ENCODE measurements at regions not wholly inside any gene's neighbourhood (a gene's known extent, or its start where the extent isn't known, plus 50 kb on each side); places are given as distances from the start of the nearest gene placed in this dataset.

DNA sequence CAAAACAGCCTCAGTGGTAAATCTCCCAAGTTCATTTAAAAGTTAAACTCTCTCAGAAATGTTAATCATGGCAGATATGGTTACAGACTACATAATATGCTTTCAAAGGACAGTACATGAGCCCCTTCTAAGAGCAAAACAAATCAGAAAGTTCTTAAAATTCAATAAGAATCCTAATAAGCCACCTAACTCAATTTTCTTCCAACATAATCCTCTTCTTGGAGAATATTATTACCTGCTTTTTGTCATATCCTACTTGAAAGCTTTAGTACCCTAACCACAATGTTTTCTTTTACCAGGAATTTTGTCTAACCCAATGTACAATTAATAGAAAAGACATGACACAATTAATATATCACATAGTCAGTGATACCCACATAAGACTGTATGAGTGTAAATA, 236.5 kb upstream of the ATP2B1 start:
- Histone ChIP-seq H2BK120ac (ENCODE audit: low read depth, low read length, poor library complexity, severe bottlenecking) (no peak overlapping the region), H2BK12ac (ENCODE audit: insufficient read length, low read depth, low read length) (no peak overlapping the region), H3K18ac (ENCODE audit: insufficient read length, low read depth, low read length) (no peak overlapping the region), H3K9ac (ENCODE audit: extremely low read depth, insufficient read length, low read length) (no peak overlapping the region), H3K79me2 (ENCODE audit: insufficient read depth, low read length) (no peaks in the 10 kb centered on the region), H3K27ac (ENCODE audit: insufficient read length, low read depth, low read length) (no peak overlapping the region), H2AK5ac (ENCODE audit: insufficient read length, low read length) (no peak overlapping the region), H3K27me3 (ENCODE audit: insufficient read depth, low read length) (no peaks in the 10 kb centered on the region), H3K56ac (ENCODE audit: insufficient read length, low read depth, low read length) (no peak overlapping the region), H2BK5ac (ENCODE audit: insufficient read length, low read length) (no peak overlapping the region), H4K5ac (ENCODE audit: insufficient read length, low read depth, low read length) (no peak overlapping the region), H3K4me2 (ENCODE audit: insufficient read depth, insufficient read length, low read length) (no peak overlapping the region), H2AFZ (ENCODE audit: low read length) (no peak overlapping the region), H3K9me3 (ENCODE audit: control insufficient read depth, low read depth, low read length) (no peaks in the 10 kb centered on the region), H2BK20ac (ENCODE audit: low read depth, low read length, poor library complexity, severe bottlenecking) (no peak overlapping the region), H3K4ac (ENCODE audit: low read depth, low read length) (no peak overlapping the region), H4K91ac (ENCODE audit: insufficient read length, low read depth, low read length) (no peak overlapping the region), H2BK15ac (ENCODE audit: low read depth, low read length) (no peak overlapping the region), H4K8ac (replicated peaks; ENCODE audit: insufficient read length, low read depth, low read length) (no peak overlapping the region), H3K4me1 (ENCODE audit: insufficient read depth, low read length) (no peaks in the 10 kb centered on the region; the same call in 1 of the 2 replicates), H3K23me2 (ENCODE audit: insufficient read length, low read depth, low read length, poor library complexity, severe bottlenecking) (no peaks in the 10 kb centered on the region), H3T11ph (ENCODE audit: low read length) (no peak overlapping the region), H3K14ac (ENCODE audit: insufficient read depth, low read length) (no peak overlapping the region), H4K20me1 (ENCODE audit: control insufficient read depth, insufficient read depth, insufficient read length) (no peaks in the 10 kb centered on the region), H3K23ac (ENCODE audit: insufficient read length, low read depth, low read length) (no peak overlapping the region), H3K79me1 (ENCODE audit: insufficient read depth, low read depth, low read length, poor library complexity, severe bottlenecking) (no peaks in the 10 kb centered on the region)
- Mint-ChIP-seq H3K27ac (no peak overlapping the region), H3K27me3 (ENCODE audit: low read depth) (no peaks in the 10 kb centered on the region), H3K36me3 (ENCODE audit: insufficient read depth in 1 of 3, low read depth in 3 of 3) (no peaks in the 10 kb centered on the region), H3K4me3 (no peak overlapping the region), H3K9me3 (no peaks in the 10 kb centered on the region), H3K4me1 (peaks cover 34 to 36% of the 10 kb centered on the region in 2 experiments)
- no peak for TF ChIP-seq CTCF (conservative IDR thresholded peaks at IDR 0.05)
- DNase-seq, result no peak

All from H9 (cell line).